DOHH2 (cell line): ENCODE measurements at regions not wholly inside any gene's neighbourhood (a gene's known extent, or its start where the extent isn't known, plus 50 kb on each side); places are given as distances from the start of the nearest gene placed in this dataset.

Experiments
- CTCF ChIP-seq: fragments of 200-600 bp; sonication (generic); IDR thresholded peaks from one replicate; pipeline ENCODE4 v1.5.1; 2014; ENCODE audit warnings: antibody characterized with exemption, mild to moderate bottlenecking, low read depth, low read length; ENCODE audit not compliant: poor library complexity, severe bottlenecking
- EZH2phosphoT487 ChIP-seq: fragments of 200-600 bp; sonication (generic); IDR thresholded peaks from 2 replicates; pipeline ENCODE4 v1.6.1; 2017; ENCODE audit warnings: borderline replicate concordance, mild to moderate bottlenecking, antibody characterized with exemption, low read length, moderate library complexity, mixed read lengths

- TF ChIP-seq CTCF: no peak
- TF ChIP-seq EZH2phosphoT487: no peak
Measured at GRCh38 chr5:10036136-10036815, 213.4 kb downstream of the ATPSCKMT start.
